PC-3 (cell line): ENCODE measurements at regions not wholly inside any gene's neighbourhood (a gene's known extent, or its start where the extent isn't known, plus 50 kb on each side); places are given as distances from the start of the nearest gene placed in this dataset.

Experiments used
- ATAC-seq: fragments of 200-7000 bp; cut with Tn5 transposase; 2 replicates; pipeline ENCODE4 v1.9.1; 2020; ENCODE audit warnings: mild to moderate bottlenecking, moderate library complexity
- BruUV-seq: library from RNA; stranded (reverse); fragments of 400-500 nt; replicated peaks from 2 replicates; lab custom pipeline; 2021; lab: Mats Ljungman, UMichigan
- CTCF ChIA-PET: fragments of 300-600 bp; sonication (Branson Sonifier 250); formaldehyde crosslinking; loops from one replicate; lab custom pipeline; 2022; ENCODE audit warnings: antibody characterized with exemption; lab: Charles Lee
- POLR2A ChIA-PET: fragments of 300-600 bp; sonication (Branson Sonifier 250); formaldehyde crosslinking; loops from one replicate; lab custom pipeline; 2022; ENCODE audit warnings: antibody characterized with exemption; ENCODE audit not compliant: unreplicated experiment; lab: Charles Lee
- DNase-seq: peaks from one replicate; pipeline ENCODE4 v3.0.0-alpha.2; 2015
- H2AFZ ChIP-seq: fragments of 300-600 bp; sonication (generic); 2 replicates; pipeline ENCODE4 v1.6.0; 2016; ENCODE audit warnings: antibody characterized with exemption, low read length
- H3F3A ChIP-seq: fragments of 300-600 bp; sonication (generic); one replicate; pipeline ENCODE4 v1.6.0; 2017; ENCODE audit warnings: antibody characterized with exemption, low read length, control low read depth, mild to moderate bottlenecking; ENCODE audit not compliant: unreplicated experiment
- H3K27ac ChIP-seq: fragments of 300-600 bp; sonication (generic); 2 replicates; pipeline ENCODE4 v1.5.1; 2016; ENCODE audit warnings: mild to moderate bottlenecking, low read length
- H3K27me3 ChIP-seq: fragments of 300-600 bp; sonication (generic); 2 replicates; pipeline ENCODE4 v1.6.1; 2016; ENCODE audit warnings: low read length, mixed read lengths
- H3K36me3 ChIP-seq: fragments of 300-600 bp; sonication (generic); 2 replicates; pipeline ENCODE4 v1.6.1; 2016; ENCODE audit warnings: low read depth, mixed run types, low read length, mixed read lengths
- H3K4me1 ChIP-seq: fragments of 300-600 bp; sonication (generic); 2 replicates; pipeline ENCODE4 v1.5.1; 2016; ENCODE audit warnings: low read length; ENCODE audit not compliant: insufficient read depth
- H3K4me2 ChIP-seq: fragments of 300-600 bp; sonication (generic); 2 replicates; pipeline ENCODE4 v1.6.0; 2016; ENCODE audit warnings: low read length
- H3K4me3 ChIP-seq: fragments of 300-600 bp; sonication (generic); 2 replicates; pipeline ENCODE4 v1.5.1; 2016; ENCODE audit warnings: mild to moderate bottlenecking, low read length, mixed read lengths
- H3K79me2 ChIP-seq: fragments of 300-600 bp; sonication (generic); 2 replicates; pipeline ENCODE4 v1.6.1; 2017; ENCODE audit warnings: low read length, mixed read lengths
- H3K9ac ChIP-seq: fragments of 300-600 bp; sonication (generic); 2 replicates; pipeline ENCODE4 v1.6.0; 2016; ENCODE audit warnings: mild to moderate bottlenecking, low read length
- H3K9me2 ChIP-seq: fragments of 300-600 bp; sonication (generic); replicated peaks from 2 replicates; pipeline ENCODE4 v1.6.1; 2016; ENCODE audit warnings: mixed run types, low read length, mixed read lengths
- H3K9me3 ChIP-seq: fragments of 300-600 bp; sonication (generic); 2 replicates; pipeline ENCODE4 v1.6.1; 2016; ENCODE audit warnings: low read length, mixed read lengths
- H4K20me1 ChIP-seq: fragments of 300-600 bp; sonication (generic); 2 replicates; pipeline ENCODE4 v1.6.1; 2016; ENCODE audit warnings: low read length, mixed read lengths
- CTCF ChIP-seq: fragments of 300-600 bp; sonication (generic); conservative IDR thresholded peaks from 2 replicates; pipeline ENCODE4 v1.5.1; 2017; ENCODE audit warnings: antibody characterized with exemption, low read depth, mild to moderate bottlenecking, low read length
- EZH2 ChIP-seq: fragments of 300-600 bp; sonication (generic); IDR thresholded peaks from one replicate; pipeline ENCODE4 v1.6.1; 2017; ENCODE audit warnings: antibody characterized with exemption, mild to moderate bottlenecking, low read length; ENCODE audit not compliant: unreplicated experiment
- EZH2phosphoT487 ChIP-seq: fragments of 300-600 bp; sonication (generic); IDR thresholded peaks from 2 replicates; pipeline ENCODE4 v1.6.1; 2018; ENCODE audit warnings: mild to moderate bottlenecking, antibody characterized with exemption, low read length, borderline replicate concordance
- intact Hi-C: fragments of 100-400 bp; cut with micrococcal nuclease; formaldehyde crosslinking; loops from 2 replicates; pipeline ENCODE4 v1.9.0; 2023

GRCh38 chr9:23341346-23341745 lies 484.7 kb downstream of the ELAVL2 start:
- H3K27ac ChIP-seq, result no peak overlapping the region
- H4K20me1 ChIP-seq, result no peaks in the 10 kb centered on the region
- intact Hi-C loops, result loop anchor here (10.0 kb wide), 4 partner anchors 153 to 483 kb away; partner anchors contain the start of gene ELAVL2

GRCh38 chr9:23342291-23342690 lies 483.7 kb downstream of the ELAVL2 start:
- no peak overlapping the region for H3K27ac ChIP-seq
- no peaks in the 10 kb centered on the region for H3K9me3 ChIP-seq
- H3K27me3 ChIP-seq, result no peaks in the 10 kb centered on the region
- peak overlapping the region; percentile 30; the same call in 1 of the 2 replicates for H3K4me3 ChIP-seq
- TF ChIP-seq CTCF, result no peak
- TF ChIP-seq EZH2, result no peak
- no peak for TF ChIP-seq EZH2phosphoT487
- ATAC-seq (peak; percentile 91), DNase-seq (peak; percentile 67)
- peaks cover 24% of the 10 kb centered on the region for H3K4me1 ChIP-seq
- H3F3A ChIP-seq, result no peaks in the 10 kb centered on the region
- CTCF ChIA-PET, result no interaction called here
- no peak overlapping the region for H3K9ac ChIP-seq
- intact Hi-C loops, result loop anchor here (10.0 kb wide), 4 partner anchors 153 to 483 kb away; partner anchors contain the start of gene ELAVL2
- peak overlapping the region; percentile 58 for H3K4me2 ChIP-seq
- no peaks in the 10 kb centered on the region for H3K9me2 ChIP-seq
- BruUV-seq, result no TSS peak
- 0 out of 2 replicates have a peak overlapping the region, but pooled peaks have one; percentile 17 for H2AFZ ChIP-seq
- no peaks in the 10 kb centered on the region for H4K20me1 ChIP-seq
- no peaks in the 10 kb centered on the region for H3K36me3 ChIP-seq
- no peaks in the 10 kb centered on the region for H3K79me2 ChIP-seq
- POLR2A ChIA-PET, result no interaction called here

More at GRCh38 chr9:23341346-23341745, 484.7 kb downstream of the ELAVL2 start:
- no peak for DNase-seq
- no TSS peak for BruUV-seq
- ChIA-PET CTCF (no interaction called here), POLR2A (no interaction called here)
- Histone ChIP-seq H3K9me3 (no peaks in the 10 kb centered on the region), H3K36me3 (no peaks in the 10 kb centered on the region), H3K27me3 (no peaks in the 10 kb centered on the region), H3K9ac (no peak overlapping the region), H3K4me1 (peaks cover 24% of the 10 kb centered on the region), H3K79me2 (no peaks in the 10 kb centered on the region), H3K9me2 (no peaks in the 10 kb centered on the region), H3K4me3 (no peak overlapping the region), H3F3A (no peaks in the 10 kb centered on the region), H3K4me2 (peak overlapping the region; percentile 58; the same call in 1 of the 2 replicates), H2AFZ (no peak overlapping the region)
- TF ChIP-seq EZH2phosphoT487 (no peak), EZH2 (no peak), CTCF (no peak)
- no peak for ATAC-seq

GRCh38 chr9:23343226-23343625 lies 482.8 kb downstream of the ELAVL2 start:
- H3K4me2 ChIP-seq, result no peak overlapping the region
- H3K27ac ChIP-seq, result no peak overlapping the region
- no peak overlapping the region for H3K4me3 ChIP-seq
- no peak for DNase-seq
- intact Hi-C loops, result loop anchor here (10.0 kb wide), 4 partner anchors 152 to 482 kb away; partner anchors contain the start of gene ELAVL2
- H3K36me3 ChIP-seq, result no peaks in the 10 kb centered on the region
- H3K4me1 ChIP-seq, result peaks cover 24% of the 10 kb centered on the region
- CTCF ChIA-PET, result interaction anchor here (0.6 kb wide), 1 partner anchor 358 kb away, joined by 3 read pairs; no protein-coding TSS in a partner anchor
- ATAC-seq, result peak; percentile 31
- no peaks in the 10 kb centered on the region for H3K9me2 ChIP-seq
- H3K9ac ChIP-seq, result no peak overlapping the region
- no peaks in the 10 kb centered on the region for H3K27me3 ChIP-seq
- TF ChIP-seq EZH2 (no peak), CTCF (no peak), EZH2phosphoT487 (no peak)
- no peaks in the 10 kb centered on the region for H4K20me1 ChIP-seq
- no TSS peak for BruUV-seq
- H3K79me2 ChIP-seq, result no peaks in the 10 kb centered on the region
- POLR2A ChIA-PET, result no interaction called here
- 0 out of 2 replicates have a peak overlapping the region, but pooled peaks have one; percentile 30 for H2AFZ ChIP-seq
- H3K9me3 ChIP-seq, result no peaks in the 10 kb centered on the region
- H3F3A ChIP-seq, result no peaks in the 10 kb centered on the region
